DOHH2 (cell line): ENCODE measurements at regions not wholly inside any gene's neighbourhood (a gene's known extent, or its start where the extent isn't known, plus 50 kb on each side); places are given as distances from the start of the nearest gene placed in this dataset.

Experiments
- EZH2phosphoT487 ChIP-seq: fragments of 200-600 bp; sonication (generic); IDR thresholded peaks from 2 replicates; pipeline ENCODE4 v1.6.1; 2017; ENCODE audit warnings: borderline replicate concordance, mild to moderate bottlenecking, antibody characterized with exemption, low read length, moderate library complexity, mixed read lengths
- TF ChIP-seq, protein P1 (sequence below): fragments of 200-600 bp; sonication (generic); IDR thresholded peaks from one replicate; pipeline ENCODE4 v1.5.1; 2014; ENCODE audit warnings: antibody characterized with exemption, mild to moderate bottlenecking, low read depth, low read length; ENCODE audit not compliant: poor library complexity, severe bottlenecking

DNA sequence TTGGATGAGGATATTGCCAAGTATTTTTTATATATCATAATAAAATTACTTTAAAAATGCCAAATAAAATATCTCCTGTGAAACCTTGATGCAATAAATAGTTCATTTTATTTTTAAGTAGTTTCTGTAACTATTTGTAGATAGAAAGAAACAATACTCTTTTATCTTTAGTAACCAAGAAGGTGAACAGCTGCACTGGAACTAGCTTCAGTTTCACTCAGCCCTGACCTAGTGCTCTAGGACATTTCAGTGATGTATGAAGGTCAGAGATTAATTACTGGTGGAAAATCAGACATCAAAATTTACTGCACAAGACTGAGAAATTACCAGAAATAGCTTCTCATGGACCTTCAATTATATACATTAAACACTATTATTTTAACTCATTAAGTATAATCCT, 1305.0 kb downstream of the CNTNAP5 start:
- TF ChIP-seq, protein P1, sequence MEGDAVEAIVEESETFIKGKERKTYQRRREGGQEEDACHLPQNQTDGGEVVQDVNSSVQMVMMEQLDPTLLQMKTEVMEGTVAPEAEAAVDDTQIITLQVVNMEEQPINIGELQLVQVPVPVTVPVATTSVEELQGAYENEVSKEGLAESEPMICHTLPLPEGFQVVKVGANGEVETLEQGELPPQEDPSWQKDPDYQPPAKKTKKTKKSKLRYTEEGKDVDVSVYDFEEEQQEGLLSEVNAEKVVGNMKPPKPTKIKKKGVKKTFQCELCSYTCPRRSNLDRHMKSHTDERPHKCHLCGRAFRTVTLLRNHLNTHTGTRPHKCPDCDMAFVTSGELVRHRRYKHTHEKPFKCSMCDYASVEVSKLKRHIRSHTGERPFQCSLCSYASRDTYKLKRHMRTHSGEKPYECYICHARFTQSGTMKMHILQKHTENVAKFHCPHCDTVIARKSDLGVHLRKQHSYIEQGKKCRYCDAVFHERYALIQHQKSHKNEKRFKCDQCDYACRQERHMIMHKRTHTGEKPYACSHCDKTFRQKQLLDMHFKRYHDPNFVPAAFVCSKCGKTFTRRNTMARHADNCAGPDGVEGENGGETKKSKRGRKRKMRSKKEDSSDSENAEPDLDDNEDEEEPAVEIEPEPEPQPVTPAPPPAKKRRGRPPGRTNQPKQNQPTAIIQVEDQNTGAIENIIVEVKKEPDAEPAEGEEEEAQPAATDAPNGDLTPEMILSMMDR: no peak
- no peak for TF ChIP-seq EZH2phosphoT487
